GM12865 (cell line): ENCODE measurements at regions not wholly inside any gene's neighbourhood (a gene's known extent, or its start where the extent isn't known, plus 50 kb on each side); places are given as distances from the start of the nearest gene placed in this dataset.
"Not testable (repeated sequence)": the region's sequence is repeated elsewhere in the genome, so short reads cannot be mapped to it uniquely, and the experiment has no call there.

Experiments
- DNase-seq: peaks from one replicate; pipeline ENCODE4 v3.0.0; 2010; ENCODE audit warnings: low read depth
- H3K4me3 ChIP-seq: 2 replicates; pipeline ENCODE4 v1.5.1; 2011; ENCODE audit warnings: mild to moderate bottlenecking, low read depth, low read length, control low read depth
- CTCF ChIP-seq: IDR thresholded peaks from 2 replicates; pipeline ENCODE4 v1.5.1; 2011; ENCODE audit warnings: low read length, control low read depth, low read depth, inconsistent platforms; ENCODE audit not compliant: insufficient read depth; ENCODE audit errors: missing control alignments

GRCh38 chr4:159925770-159926169 is 822.9 kb downstream of the RAPGEF2 start:
- no peak overlapping the region for H3K4me3 ChIP-seq
- DNase-seq: no peak
- TF ChIP-seq CTCF: no peak

- no peak for DNase-seq
- TF ChIP-seq CTCF: no peak
- H3K4me3 ChIP-seq: no peak overlapping the region
Observed at GRCh38 chr4:159926871-159927270, 824.0 kb downstream of the RAPGEF2 start.

GRCh38 chr4:159927781-159928180 is 824.9 kb downstream of the RAPGEF2 start:
- no peak for DNase-seq
- H3K4me3 ChIP-seq: no peak overlapping the region
- TF ChIP-seq CTCF: no peak

GRCh38 chr4:159934602-159935001 is 831.7 kb downstream of the RAPGEF2 start:
- H3K4me3 ChIP-seq, DNase-seq: not testable (repeated sequence)

GRCh38 chr4:159937595-159937994 is 834.7 kb downstream of the RAPGEF2 start:
- peak; percentile 20 for DNase-seq
- no peak overlapping the region for H3K4me3 ChIP-seq
- TF ChIP-seq CTCF: no peak

- DNase-seq, H3K4me3 ChIP-seq: not testable (repeated sequence)
Observed at GRCh38 chr4:159939681-159940080, 836.8 kb downstream of the RAPGEF2 start.

GRCh38 chr4:159941076-159941475 is 838.2 kb downstream of the RAPGEF2 start:
- no peak overlapping the region for H3K4me3 ChIP-seq
- DNase-seq: no peak
- TF ChIP-seq CTCF: no peak

GRCh38 chr4:159944477-159944876 is 841.6 kb downstream of the RAPGEF2 start:
- H3K4me3 ChIP-seq: no peak overlapping the region
- no peak for DNase-seq
- TF ChIP-seq CTCF: no peak
